ENCODE measurements at regions not wholly inside any gene's neighbourhood (a gene's known extent, or its start where the extent isn't known, plus 50 kb on each side); places are given as distances from the start of the nearest gene placed in this dataset.
A peak's percentile ranks its signal among the peaks of the same experiment; 100 is the strongest.
"Not testable (repeated sequence)": the region's sequence is repeated elsewhere in the genome, so short reads cannot be mapped to it uniquely, and the experiment has no call there.

DNA sequence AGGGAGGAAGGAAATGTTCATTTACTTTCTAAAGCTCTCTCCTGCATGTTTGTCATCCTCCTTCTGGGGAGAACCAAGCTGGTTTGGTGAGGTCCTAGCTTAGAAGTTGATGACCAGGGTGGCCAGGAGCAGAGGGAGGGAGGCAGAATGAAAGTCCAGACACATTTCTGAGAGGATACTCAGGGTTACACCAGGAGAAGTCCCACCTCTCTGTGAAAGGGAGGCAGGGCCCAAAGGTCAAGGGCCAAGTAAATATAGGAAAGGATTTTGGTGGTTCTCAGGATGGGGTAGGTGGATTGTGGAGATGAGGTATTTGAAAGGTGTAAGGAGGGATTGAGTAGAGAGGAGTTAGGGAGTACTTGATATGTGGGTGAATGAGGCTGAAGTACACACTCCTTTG, 58.0 kb upstream of the FBXO11 start:
- no peak for DNase-seq

DNA sequence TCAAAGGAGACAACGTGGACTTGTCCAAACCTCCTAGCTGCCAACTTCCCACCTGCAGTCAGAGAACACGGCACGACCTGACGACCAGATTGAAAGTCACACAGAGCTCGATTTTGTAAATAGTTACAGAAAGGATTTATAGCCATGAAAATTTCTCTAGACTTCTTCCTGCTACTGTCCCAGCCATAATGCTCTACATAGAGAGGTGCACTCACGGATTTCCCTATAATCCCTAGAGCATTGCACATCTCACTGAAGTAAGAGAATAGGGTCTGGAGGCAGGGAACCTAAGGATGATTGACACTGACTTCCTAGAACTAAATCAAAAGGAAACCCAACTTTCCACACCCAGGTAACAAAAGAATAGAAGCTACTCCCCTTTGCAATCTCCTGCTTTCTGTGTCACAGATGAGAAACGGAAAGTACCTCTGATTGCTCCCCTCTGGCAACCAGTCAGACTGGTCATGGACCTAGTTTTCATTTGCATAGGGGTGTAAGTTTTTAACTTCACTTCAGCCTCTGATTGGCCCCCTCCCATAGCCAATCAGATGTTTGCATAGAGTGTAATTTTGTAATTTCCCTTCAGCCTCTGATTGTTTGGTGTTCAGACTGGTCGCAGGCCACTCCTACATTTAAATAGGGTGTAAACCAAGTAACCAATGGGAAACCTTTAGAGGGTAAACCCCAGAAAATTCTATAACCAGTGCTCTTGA, 58.6 kb upstream of the FBXO11 start:
- peak; percentile 13 to 40 (median 25) for DNase-seq

DNA sequence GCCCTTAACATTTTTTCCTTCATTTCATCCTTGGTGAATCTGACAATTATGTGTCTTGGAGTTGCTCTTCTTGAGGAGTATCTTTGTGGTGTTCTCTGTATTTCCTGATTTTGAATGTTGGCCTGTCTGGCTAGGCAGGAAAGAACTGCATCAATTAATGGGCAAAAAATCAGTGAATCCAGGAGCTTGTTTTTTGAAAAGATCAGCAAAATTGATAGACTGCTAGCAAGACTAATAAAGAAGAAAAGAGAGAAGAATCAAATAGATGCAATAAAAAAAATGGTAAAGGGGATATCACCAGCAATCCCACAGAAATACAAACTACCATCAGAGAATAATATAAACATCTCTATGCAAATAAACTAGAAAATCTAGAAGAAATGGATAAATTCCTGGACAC, 70.4 kb upstream of the FBXO11 start:
- not testable (repeated sequence) for DNase-seq

DNA sequence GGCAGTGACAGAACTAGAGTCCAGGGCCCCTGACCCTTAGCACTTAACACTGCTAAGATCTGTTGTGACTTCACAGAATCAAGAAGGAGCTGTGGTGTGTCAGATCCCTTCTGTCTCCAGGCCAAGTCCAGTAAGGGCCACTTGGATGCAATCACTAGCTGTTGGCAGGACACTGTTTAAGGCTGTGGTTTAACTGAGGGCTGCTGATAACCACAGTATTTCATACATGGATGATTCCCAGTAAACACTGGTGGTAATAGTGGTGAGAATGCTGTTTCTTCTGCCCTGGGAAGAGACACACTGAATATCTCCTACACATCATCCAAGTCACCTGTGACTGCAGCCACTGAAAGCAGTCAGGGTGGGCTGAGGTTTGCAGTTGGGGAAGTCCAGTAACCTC, 77.7 kb upstream of the FBXO11 start:
- DNase-seq, result no peak

DNA sequence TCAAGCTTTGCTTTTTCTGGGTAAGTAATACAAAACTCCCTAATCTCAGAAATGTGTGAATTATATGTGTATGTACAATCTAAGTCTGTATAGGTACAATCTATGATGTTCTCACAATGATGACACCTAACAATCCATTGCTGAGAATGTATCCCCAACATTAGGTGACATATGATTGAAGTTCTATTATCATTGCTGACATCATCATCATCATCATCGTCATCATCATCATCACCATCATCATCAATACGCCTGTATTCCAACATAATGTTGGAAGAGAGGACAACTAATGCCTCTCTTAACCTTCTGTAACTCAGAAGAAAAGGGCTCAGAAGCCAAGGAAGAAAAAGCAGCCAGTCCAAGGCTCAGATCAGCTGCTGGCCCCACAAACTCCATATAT, 84.2 kb upstream of the FBXO11 start:
- no peak for DNase-seq

DNA sequence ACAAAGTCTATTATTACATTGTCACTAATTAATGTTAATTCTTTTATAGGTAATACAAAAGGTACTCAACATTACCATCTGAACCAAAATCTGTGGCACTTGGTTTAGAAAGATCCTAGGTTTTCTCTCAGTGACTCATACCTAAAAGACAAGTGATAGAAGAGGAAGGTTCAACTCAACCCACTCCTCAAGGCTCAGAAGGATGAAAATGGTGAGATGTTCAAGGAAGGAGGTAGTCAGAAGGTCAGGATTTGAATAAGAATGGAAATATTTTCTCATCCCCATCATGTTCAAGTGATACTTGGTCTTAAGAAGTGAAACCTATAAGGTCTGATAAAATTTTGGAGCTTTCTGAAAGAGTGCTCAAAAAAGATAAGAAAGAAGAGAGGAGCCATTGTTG, 86.4 kb upstream of the FBXO11 start:
- DNase-seq, result no peak

DNA sequence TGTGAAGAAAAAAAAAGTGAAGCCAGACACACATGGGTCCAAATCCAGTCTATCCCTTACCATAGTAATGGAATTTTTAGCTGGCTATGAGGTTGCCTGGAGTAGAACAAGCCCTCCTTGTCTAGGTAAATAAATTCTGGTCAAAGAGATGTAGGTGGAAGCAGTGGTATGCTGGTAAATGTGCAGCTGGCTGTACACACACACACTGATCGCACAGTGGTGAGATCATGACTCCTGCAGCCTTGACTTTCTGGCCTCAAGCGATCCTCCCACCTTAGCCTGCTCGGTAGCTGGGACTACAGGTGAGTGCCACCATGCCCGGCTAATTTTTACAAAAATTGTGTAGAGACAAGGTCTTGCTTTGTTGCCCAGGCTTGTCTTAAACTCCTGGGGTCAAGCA, 90.5 kb upstream of the FBXO11 start:
- no peak for DNase-seq

DNA sequence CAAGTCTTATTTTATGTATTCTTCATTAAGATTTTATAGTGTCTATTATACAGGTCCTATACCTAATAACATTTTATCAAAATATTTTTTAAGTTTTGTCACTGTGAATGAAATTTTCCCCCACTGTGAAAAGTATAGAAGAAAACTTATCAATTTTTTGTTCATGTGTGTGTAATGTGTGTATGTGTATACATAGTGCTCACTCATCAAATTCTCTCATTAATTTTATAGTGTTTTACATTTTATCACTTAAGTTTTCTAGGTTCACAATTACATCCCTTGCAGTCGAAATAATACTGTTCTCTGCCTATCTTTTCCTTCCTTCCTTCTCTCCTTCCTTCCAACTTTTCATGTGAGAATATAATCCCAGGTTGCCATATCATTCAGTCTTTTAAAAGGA, 93.2 kb upstream of the FBXO11 start:
- no peak for DNase-seq

DNA sequence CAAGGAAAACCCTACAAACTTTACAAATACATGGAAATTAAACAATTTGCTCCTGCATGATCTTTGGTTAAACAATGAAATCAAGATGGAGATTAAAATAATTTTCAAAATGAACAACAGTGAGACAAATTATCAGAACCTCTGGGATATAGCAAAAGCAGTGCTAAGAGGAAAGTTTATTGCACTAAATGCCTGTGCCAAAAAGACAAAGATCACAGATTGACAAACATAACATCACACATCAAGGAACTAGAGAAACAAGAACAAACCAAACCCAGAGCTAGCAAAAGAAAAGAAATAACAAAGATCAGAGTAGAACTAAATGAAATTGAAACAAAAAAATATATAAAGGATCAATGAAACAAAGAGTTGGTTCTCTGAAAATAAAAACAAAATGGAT, 95.2 kb upstream of the FBXO11 start:
- no peak for DNase-seq

DNA sequence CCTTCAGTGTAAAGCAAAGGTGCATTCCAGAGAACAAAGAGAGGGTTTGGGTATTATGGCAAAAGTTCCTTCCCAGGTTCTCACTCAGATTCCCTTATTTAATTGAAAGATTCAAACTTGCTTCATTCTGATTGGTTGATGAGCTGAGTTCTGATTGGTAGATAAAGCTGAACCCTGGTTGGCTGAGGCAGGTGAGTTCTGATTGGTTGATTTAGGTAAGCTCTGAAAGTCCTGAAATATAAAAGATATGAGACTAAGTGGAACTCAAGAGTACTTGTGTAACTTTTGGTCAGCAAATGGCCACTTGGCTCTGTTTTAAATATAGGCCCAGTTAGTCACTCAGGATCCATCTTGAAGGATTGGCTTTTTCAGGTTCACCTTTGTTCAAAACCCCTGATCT, 99.8 kb upstream of the FBXO11 start:
- DNase-seq, result no peak

DNA sequence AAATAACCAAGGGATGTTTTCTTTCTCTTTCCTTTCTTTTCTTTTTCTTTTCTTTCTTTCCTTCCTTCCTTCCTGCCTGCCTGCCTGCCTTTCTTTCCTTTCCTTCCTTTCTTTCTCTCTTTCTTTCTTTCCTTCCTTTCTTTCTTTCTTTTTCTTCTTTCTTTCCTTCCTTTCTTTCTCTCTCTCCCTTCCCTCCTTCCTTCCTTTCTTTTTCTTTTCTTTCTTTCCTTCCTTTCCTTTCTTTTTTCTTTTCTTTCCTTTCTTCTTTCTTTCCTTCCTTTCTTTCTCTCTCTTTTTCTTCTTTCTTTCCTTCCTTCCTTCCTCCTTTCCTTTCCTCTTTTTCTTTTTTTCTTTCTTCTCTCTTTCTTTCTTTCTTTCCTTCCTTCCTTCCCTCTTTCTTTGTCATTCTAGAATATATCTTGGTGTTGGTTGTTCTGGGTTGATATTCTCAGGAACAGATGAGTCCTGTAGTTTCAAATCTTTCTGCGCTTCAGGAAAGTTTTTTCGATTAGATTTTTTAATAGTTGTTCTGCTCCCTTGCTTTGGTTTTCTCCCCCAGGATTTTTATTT, 101.5 kb upstream of the FBXO11 start:
- DNase-seq, result no peak

DNA sequence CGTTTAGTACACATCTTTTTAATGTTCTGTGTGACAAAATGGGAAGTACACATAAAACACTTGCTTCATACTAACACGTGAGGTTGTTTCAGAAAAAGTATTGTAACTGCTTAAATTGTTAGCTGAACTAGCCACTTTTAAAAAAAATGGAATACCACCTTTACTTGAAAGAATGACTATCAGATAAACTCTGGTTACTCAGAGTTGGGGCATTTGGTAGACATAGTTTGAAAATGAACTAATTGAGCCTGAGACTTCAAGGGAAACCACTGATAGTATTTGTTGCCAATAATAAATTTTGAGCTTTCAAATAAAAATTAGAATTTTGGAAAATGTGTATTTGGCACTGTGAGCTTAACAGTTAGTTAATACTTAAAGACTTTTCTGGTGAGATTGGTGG, 103.0 kb upstream of the FBXO11 start:
- DNase-seq, result no peak

DNA sequence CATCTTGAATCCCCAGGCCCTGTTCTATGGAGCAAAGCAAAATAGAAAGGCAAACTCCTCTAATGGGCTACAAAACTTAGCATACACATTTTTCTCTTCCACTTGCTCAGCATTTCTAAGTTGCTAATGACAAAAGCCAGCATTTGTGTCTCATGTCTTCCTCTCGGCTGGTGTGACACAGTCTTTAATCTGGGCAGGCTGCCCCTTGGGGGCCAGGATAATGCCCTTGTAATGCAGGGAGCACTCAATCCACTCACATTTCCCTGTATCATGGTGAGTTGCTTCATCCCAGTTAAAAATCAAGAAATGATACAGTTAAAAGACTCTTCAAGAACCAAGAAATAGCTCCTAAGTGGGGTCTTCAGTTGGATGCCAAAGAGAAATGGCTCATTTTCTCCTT, 109.1 kb upstream of the FBXO11 start:
- no peak for DNase-seq

DNA sequence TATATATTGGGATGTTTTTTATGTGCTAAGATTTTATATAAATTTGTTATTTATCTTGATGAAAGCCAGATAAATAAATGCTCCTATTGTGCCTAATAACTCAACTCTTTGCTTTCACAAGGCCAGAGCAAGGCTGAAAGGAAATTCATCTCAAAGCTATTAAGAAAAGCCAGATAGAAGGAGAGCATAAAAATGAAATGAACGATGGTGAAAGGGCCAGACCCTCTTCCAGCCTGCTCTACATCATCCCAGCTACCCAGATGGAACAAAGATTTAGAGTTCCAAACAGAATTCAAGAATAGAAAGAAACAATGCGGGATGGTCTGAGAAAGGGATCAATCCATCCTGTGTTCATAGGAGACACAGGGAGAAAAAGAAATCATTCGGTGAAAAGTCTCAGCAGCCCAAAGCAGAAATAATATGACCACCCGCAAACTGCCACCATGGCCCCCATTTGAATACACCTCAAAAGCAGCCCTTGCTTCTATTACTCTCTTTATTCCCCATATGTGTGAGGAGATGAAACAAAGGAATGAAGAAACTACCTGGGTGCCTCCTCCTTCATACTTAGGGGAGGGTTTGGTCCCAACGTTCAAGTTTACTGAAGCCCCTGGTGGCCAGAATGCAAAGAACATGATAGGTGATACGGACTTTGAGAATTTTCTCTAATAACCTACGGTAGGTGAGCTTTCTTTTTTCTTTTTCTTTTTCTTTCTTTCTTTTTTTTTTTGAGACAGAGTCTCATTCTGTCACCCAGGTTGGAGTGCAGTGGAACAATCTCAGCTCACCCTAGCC, 110.1 kb upstream of the FBXO11 start:
- DNase-seq, result no peak

DNA sequence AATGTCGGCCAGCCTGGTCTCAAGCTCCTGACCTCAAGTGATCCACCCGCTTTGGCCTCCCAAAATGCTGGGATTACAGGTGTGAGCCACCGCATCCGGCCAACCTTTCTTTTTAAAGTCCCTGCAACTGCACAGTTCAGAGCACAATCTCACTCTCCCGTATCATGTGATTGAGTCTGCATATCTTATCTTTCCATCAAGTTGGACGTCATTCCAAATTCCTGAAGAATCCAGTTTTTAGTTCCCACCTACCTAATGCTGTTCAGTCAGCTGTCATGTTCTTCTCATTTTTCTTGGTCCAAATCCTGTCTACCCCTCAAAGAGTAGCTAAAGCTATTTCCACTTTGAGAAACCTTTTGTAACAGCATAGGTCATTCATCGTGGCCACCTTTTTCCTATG, 110.8 kb upstream of the FBXO11 start:
- no peak for DNase-seq

DNA sequence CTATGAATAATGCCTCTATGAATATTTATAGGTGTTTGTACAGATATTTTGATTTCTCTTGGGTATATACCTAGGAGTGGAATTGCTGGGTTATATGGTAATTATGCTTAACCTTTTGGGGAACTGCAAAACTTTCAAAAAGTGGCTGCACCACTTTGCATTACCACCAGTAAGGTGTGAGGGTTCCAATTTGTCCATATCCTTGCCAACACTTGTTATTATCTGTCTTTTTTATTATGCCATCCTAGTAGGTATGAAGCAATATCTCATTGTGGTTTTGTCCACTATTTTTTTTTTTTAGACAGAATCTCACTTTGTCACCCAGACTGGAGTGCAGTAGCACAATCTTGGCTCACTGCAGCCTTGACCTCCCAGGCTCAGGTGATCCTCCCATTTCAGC, 112.2 kb upstream of the FBXO11 start:
- no peak for DNase-seq

DNA sequence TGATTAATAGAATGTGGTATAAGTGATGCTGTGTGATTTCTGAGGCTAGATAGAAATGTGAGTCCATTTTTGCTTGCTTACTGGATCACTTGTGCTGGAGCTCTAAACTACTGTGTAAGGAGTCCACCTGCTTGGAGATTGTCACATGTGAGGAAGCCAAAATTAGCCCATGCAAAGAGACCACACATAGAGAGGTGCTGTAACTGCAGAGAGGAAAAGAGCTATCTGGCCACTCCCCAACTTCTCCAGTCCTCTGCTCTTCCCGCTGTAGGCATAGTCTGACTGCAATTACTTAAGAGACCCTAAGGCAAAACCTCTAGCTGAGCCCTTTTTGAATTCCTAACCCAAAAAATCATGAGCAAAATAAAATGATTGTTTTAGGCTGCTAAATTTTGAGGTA, 120.6 kb upstream of the FBXO11 start:
- DNase-seq, result no peak

DNA sequence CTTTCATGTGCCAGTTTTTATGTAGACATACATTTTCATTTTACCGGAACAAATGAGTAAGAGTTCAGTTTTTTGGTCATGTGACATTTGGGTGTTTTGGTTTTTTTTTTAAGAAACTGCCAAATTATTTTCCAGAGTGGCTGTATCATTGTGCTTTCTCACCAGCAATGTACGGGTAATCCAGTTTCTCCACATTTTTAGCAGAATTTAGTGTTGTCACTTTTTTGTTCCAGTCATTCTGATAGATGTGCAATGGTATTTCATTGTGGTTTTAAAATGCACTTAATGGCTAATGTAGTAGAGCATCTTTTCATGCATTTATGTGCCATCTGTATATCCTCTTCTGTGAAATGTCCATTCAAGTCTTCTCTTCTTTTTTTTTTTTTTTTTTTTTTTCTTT, 126.5 kb upstream of the FBXO11 start:
- no peak for DNase-seq

DNA sequence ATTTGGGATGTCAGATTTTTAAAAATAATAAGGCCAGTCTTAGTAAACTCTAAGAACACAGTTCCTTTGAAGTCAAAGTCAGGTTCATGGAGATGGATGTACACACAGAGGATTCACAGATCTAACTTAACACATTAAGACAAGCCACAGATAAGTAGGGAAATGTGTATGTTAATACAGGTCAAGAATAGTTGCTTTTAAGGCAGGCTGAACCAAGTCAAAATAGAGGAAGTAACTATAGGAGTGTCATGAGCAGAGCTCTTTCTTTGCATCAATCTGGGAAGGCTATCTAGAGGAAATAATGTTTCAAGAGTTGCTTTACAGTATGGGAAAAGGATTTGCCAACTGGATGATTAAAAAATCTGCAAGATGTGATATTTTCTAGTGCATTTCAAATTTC, 128.0 kb upstream of the FBXO11 start:
- peak in 2 of 3 donors; percentile 12 to 38 for DNase-seq

DNA sequence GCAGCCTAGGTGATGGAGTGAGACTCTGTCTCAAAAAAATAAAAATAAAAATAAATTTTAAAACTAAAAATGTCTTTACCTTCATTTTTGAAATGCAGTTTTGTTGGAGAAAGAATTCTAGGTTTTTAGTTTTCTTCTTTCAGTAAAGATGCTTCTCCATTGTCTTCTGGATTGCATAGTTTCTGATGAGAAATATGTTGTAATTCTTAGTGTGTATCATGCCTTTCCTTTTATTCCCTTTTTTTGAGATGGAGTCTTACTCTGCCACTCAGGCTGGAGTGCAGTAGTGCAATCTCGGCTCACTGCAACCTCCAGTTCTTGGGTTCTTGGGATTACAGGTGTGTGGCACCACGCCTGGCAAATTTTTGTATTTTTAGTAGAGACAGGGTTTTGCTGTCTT, 130.0 kb upstream of the FBXO11 start:
- no peak for DNase-seq

DNA sequence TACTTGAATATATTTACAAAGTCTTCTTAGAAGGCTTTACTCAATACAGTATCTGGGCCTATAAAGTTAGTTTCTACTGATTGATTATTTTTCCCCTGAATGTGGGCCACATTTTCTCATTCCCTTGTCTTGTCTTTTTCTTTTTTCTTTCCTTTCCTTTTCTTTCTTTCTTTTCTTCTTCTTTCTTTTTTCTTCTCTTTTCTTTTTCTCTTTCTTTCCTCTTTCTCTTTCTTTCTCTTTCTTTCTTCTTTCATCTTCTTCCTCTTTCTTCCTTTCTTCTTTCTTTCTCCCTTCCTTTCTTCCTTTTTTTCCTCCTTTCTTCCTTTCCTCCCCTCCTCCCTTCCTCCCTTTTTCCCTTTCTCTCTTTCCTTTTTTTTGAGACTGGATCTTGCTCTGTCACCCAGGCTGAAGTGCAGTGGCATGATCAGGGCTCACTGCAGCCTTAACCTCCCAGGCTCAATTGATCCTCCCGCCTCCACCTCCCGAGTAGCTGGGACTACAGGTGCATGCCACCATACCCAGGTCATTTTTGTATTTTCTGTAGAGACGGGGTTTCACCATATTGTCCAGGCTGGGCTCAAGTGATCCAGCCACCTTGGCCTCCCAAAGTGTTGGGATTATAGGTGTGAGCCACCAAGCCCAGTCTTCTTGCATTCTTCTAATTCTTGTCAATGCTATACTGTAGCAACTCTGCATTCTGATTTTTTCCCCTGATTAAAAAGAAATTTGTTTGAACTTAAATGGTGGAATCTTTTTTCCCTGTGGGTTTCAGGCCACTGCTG, 133.1 kb upstream of the FBXO11 start:
- no peak for DNase-seq

DNA sequence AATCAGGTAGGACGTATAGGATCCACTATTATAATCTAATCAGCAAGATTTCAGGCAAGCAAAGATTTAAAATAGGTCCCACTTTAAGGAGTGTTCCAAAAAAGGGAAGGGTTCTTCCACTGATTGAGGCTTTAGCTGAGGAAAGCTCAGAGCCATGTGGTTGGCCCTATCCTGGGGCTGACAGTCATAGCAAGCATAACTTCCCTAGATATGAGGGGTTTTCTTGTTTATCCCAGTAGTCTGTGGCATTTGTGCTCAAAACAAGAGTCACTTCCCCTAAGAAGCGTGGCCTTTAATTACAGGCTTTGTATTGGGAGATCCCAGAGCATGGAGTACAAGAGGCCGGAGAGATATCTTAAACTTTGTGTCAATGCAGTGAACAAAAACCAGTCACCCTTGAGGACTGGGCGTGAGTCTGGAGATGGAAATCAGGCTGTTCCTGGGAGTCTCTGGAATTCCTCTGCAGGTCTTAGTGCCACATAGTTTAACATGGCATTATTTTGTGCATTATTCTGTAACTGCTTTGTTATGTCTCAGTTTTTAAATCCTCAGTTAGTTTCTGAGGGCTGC, 136.9 kb upstream of the FBXO11 start:
- DNase-seq, result peak; percentile 56 to 69 (median 61)

DNA sequence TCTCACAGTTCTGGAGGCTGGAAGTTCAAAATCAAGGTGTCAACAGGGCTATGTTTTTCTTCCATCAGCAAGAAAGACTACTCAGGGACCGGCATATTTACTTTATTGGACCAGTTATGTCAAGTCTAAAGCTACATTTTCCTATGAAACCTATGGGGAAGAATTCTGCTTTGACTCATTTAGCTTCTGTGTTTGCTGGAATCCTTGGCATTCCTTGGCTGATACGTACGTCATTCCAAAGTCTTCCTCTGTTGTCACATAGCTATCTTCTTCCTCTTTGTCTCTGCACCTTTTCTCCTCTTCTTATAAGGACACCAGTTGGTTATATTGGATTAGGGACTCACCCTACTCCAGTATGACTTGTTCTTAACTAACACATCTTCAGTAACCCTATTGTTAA, 137.4 kb upstream of the FBXO11 start:
- no peak for DNase-seq
